ENCODE measurements at regions not wholly inside any gene's neighbourhood (a gene's known extent, or its start where the extent isn't known, plus 50 kb on each side); places are given as distances from the start of the nearest gene placed in this dataset.

- DNase-seq, result no peak
- ATAC-seq, result no peak
- intact Hi-C loops (cut with DNase I), result no loop called here
- Histone ChIP-seq H3K27ac (no peak overlapping the region), H3K9me3 (peaks cover 0 to 10% (median 3%) of the 10 kb centered on the region in 11 donors), H3K4me1 (no peaks in the 10 kb centered on the region), H3K4me3 (no peak overlapping the region), H3K36me3 (no peaks in the 10 kb centered on the region), H3K27me3 (peaks cover 0 to 7% (median 0%) of the 10 kb centered on the region in 7 donors)
- WGBS, 2 donors, result 66 to 69% methylated on average over 5 of the region's 5 CpGs
- TF ChIP-seq, protein P1, sequence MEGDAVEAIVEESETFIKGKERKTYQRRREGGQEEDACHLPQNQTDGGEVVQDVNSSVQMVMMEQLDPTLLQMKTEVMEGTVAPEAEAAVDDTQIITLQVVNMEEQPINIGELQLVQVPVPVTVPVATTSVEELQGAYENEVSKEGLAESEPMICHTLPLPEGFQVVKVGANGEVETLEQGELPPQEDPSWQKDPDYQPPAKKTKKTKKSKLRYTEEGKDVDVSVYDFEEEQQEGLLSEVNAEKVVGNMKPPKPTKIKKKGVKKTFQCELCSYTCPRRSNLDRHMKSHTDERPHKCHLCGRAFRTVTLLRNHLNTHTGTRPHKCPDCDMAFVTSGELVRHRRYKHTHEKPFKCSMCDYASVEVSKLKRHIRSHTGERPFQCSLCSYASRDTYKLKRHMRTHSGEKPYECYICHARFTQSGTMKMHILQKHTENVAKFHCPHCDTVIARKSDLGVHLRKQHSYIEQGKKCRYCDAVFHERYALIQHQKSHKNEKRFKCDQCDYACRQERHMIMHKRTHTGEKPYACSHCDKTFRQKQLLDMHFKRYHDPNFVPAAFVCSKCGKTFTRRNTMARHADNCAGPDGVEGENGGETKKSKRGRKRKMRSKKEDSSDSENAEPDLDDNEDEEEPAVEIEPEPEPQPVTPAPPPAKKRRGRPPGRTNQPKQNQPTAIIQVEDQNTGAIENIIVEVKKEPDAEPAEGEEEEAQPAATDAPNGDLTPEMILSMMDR (IDR thresholded peaks at IDR 0.05), result no peak
Observed at GRCh38 chr19:29336425-29336824, 123.5 kb upstream of the UQCRFS1 start.

DNA sequence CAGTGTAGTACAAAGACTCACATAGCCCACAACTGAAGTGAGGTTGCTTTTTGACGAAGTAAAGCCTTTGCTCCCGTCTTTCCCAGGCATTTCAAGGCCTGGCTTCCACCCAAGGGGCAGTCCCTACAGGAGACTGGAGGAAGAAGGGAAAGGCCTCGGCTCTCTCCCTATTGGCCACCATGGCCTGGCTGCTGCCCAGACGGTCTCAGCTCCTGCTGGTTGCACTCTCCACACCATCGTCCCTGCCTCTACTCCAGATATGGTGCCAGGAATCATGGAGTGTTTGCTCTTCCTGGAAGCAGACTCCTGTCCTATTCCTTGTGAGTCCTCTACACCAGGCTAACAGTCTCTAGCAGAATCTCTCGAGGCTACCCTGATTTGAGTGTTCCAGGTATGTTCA lies 124.1 kb upstream of the UQCRFS1 start:
- WGBS, 2 donors, result 56 to 63% methylated on average over 6 of the region's 6 CpGs
- H3K27ac ChIP-seq, result no peak overlapping the region
- intact Hi-C loops (cut with DNase I), result no loop called here
- H3K4me3 ChIP-seq, result no peak overlapping the region
- H3K4me1 ChIP-seq, result no peaks in the 10 kb centered on the region
- H3K36me3 ChIP-seq, result no peaks in the 10 kb centered on the region
- ATAC-seq (no peak), DNase-seq (no peak)
- TF ChIP-seq, protein P1 (IDR thresholded peaks at IDR 0.05), result no peak
- H3K9me3 ChIP-seq, result peaks cover 0 to 16% (median 7%) of the 10 kb centered on the region in 11 donors
- peaks cover 0 to 7% (median 0%) of the 10 kb centered on the region in 7 donors for H3K27me3 ChIP-seq

- Histone ChIP-seq H3K27me3 (peaks cover 0 to 7% (median 0%) of the 10 kb centered on the region in 7 donors), H3K4me1 (no peaks in the 10 kb centered on the region), H3K4me3 (no peak overlapping the region), H3K9me3 (peaks cover 0 to 30% (median 14%) of the 10 kb centered on the region in 11 donors), H3K27ac (no peak overlapping the region), H3K36me3 (no peaks in the 10 kb centered on the region)
- no peak for DNase-seq
- intact Hi-C loops (cut with DNase I), result no loop called here
- WGBS, 2 donors, result 52 to 60% methylated on average over 1 of the region's 1 CpG
- ATAC-seq, result no peak
- TF ChIP-seq, protein P1 (IDR thresholded peaks at IDR 0.05), result no peak
Observed at GRCh38 chr19:29338480-29338879, 125.5 kb upstream of the UQCRFS1 start.

DNA sequence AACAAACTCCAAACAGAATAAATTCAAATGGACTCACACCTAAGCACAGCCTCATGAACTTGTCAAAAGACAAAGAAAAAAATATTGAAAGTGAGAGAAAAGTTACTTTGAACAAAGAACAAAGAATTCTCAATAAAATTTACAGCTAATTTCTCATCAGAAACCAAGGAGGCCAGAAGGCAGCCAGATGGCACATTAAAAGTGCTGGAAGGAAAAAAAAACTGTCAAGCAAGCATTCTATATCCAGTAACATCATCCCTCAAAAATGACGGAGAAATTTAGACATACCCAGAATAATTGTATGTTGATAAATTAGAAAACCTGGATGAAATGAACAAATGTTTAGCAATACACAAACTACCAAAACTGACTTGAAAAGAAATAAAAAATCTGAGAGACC lies 129.8 kb upstream of the UQCRFS1 start:
- DNase-seq, result no peak
- TF ChIP-seq, protein P1 (IDR thresholded peaks at IDR 0.05), result no peak
- Histone ChIP-seq H3K9me3 (peaks cover 0 to 72% (median 39%) of the 10 kb centered on the region in 11 donors), H3K4me1 (no peaks in the 10 kb centered on the region), H3K27ac (no peak overlapping the region), H3K27me3 (peaks cover 0 to 7% (median 0%) of the 10 kb centered on the region in 7 donors), H3K4me3 (no peak overlapping the region), H3K36me3 (no peaks in the 10 kb centered on the region)
- intact Hi-C loops (cut with DNase I), result no loop called here
- 88 to 89% methylated on average over 1 of the region's 1 CpG for WGBS, 2 donors
- ATAC-seq, result no peak
